DMS 273 (cell line): ENCODE measurements at regions not wholly inside any gene's neighbourhood (a gene's known extent, or its start where the extent isn't known, plus 50 kb on each side); places are given as distances from the start of the nearest gene placed in this dataset.
"Not testable (repeated sequence)": the region's sequence is repeated elsewhere in the genome, so short reads cannot be mapped to it uniquely, and the experiment has no call there.

Source experiments
- DNase-seq: peaks from one replicate; lab custom pipeline; 2025; ENCODE audit not compliant: unreplicated experiment; lab: John Stamatoyannopoulos, UW

DNA sequence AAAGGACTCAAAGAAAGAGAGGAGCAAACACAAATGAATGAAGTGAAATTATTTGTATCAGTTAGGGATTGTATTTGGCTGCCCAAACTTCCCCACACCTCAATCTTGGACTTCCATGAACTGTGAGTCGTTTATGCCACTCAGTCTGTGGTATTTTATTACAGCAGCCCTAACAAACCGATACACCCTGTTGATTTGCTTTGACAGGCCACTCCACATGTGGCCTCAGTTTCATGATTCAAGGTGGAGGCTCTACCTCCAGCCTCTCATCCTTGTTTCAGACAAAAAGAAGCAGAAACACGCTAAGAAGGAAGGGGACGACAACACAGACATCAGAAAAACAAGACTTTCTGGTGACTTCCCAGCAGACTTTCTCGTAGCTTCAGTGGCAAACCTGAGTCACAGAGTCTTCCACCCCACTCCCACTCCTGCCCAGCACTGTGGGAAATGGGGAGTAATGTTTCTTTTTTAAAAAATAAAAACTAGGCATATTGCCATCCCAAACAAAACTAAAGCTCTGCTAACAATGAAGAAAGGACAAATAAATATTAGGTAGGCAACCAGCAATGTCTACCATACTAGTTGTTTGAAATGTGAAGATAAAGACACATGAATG, 52.2 kb upstream of the ABCA1 start:
- no peak for DNase-seq

DNA sequence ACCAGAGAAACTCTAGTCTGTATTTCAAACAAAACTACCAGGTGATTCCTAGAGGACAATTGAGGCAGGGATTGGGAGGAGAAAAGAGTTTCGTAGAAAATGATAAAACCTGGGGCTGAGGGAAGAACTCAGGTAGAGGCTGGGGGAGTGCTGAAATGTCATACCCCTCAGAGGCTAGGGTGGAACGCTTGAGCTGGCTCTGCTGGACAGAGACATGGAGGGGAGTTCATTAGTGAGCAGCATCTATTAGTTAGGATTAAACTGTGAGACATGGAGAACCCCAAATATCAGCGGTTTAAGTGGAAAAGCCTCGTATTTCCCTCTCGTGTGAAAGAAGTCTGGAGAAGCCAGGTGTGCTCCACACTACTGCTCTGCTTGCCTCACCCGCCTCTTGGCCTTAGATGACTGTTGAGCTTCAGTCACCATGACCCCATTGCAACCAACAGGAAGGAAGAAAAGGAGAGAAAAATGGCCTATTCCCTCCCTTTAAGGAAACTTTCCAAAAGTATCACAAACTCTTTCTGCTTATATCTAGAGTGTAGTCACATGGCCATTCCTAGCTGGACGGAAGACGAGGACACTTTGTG, 53.7 kb upstream of the ABCA1 start:
- no peak for DNase-seq

DNA sequence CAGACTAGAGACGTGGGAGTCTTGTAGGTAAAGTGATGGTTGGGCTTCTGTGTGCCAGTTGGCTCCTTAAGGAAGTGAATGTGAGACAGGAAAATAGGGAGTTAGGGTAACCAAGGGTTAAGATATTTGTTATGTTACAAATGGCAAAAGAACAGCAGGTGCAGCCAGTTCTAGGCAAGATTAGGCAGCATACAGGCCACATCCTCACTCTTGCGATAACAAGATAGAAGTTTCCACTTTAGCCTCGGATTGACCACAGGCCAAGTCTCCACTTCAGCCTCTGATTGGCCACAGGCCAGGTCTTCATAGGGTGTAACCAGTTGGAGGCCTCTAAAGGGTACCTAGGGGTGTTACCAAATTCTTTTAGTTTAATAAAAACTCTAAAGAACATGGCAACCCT, 54.6 kb upstream of the ABCA1 start:
- DNase-seq: no peak

DNA sequence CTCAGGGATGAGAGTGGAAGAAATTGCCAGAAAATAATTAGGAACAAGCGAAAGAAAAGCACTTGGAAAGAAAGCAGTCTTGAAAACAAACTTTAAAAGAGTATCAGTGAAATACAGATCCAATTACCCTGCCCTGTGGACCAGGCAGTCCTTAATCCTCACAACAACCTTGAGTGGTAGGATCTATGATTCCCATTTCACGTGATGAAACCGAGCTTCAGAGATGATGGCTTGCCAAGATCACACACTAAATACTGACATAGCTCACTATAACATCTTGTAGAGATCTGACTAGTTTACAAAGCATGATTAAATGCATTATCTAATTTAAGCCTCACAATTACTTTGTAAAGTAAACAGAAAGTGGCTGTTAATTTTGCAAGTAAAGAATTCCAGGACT, 55.5 kb upstream of the ABCA1 start:
- no peak for DNase-seq

DNA sequence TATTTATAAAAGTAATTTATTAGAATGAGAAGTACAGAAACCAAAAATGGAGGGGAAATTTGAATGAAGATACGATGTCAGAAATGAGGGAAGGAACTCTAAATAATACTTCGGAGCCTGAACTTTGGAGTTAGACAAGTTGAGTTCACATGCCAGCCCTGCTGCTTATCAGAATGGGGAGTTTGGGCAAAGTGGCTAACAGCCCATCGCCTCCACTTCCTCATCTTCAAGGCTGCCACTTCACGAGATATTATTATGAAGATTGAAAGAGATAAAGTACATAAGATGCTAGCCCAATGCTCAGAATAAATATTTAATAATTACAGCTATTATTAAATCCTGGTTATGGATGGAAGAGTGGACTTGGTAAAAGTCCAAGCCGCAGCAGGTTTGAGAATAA, 56.2 kb upstream of the ABCA1 start:
- no peak for DNase-seq

DNA sequence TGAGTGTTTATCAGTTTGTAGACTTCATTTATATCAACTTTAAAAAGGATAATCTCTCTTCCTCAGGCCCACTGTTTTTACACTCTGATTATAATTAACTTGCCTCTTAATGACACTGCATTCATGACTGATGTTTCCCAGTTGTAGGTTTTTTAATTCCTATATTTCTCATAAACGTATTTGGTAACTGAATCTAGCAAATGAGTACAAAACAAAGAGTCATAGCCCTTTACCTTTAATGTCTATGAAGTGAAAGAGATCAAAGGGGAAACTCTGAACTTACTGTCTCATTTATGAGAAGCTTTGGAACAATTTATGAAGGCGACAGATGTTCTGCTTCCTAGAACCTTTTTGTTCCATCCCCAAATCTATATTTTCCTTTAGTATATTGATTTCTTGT, 56.6 kb upstream of the ABCA1 start:
- DNase-seq: no peak

DNA sequence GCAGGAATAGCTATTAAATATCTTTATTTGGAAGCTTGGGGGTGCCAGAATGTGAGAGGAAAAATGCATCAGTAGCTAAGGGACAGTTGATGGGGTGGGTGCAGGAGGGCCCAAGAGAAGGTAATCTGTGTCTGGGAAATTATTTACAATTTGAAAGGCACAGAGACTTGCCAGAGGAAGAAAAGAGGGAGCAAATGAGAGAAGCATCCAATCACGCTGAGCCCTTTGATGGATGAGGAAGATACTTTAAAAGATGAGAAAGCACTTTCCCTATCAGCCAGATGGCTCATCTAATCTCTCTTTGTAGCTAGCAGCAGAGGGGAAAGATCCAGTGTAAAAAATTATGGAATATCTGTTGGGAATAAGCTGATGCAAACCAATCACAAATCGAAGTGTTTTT, 57.0 kb upstream of the ABCA1 start:
- peak; percentile 18 for DNase-seq

DNA sequence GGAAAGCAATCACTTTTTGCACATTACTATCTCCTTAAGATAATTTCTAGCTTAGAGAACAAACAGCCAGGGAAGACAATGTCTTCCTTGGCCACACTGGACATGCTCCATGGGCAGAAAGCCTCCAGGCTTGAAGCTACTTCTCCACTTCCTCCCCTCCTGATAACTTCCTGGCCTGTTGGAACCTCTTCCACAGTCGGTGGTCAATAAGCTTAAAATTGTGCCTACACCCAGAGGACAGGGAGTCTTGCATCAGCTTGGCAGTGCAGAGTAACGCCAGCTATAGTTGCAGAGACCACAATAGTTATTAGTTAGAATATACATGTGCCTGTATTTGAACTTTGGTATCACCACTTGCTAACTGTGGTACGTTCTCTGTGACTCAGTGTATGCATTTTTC, 58.1 kb upstream of the ABCA1 start:
- no peak for DNase-seq

DNA sequence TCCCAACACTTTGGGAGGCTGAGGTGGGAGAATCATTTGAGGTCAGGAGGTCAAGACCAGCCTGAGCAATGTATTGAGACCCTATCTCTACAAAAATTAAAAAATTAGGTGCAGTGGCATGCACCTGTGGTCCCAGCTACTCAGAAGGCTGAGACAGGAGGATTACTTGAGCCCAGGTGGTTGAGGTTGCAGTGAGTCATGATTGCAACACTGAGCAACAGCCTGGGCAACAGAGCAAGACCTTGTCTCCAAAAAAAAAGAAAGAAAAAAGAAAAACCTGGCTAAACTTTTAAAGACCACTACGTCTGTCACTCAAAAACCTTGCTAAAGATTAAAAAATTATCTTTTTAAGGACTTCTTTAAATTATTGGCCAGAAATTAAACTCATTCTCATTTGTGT, 59.8 kb upstream of the ABCA1 start:
- no peak for DNase-seq

DNA sequence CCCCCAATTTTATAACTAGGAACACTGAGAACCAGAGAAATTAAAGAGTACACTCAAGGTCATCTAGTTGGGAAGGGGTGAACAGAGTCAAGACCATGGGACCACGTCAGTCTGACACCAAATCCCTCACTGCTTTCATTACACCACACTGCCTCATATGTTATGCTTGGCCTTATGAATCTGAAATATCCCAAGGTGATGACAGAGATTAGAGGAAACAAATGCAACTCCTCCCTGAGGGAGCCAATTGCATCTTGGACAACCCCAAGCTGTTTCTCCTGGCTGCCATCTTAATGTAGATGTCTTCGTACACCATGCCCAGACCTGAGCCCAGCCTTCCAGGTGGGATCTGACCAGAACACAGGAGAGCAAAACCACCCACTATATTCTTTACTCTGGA, 60.6 kb upstream of the ABCA1 start:
- DNase-seq: no peak

DNA sequence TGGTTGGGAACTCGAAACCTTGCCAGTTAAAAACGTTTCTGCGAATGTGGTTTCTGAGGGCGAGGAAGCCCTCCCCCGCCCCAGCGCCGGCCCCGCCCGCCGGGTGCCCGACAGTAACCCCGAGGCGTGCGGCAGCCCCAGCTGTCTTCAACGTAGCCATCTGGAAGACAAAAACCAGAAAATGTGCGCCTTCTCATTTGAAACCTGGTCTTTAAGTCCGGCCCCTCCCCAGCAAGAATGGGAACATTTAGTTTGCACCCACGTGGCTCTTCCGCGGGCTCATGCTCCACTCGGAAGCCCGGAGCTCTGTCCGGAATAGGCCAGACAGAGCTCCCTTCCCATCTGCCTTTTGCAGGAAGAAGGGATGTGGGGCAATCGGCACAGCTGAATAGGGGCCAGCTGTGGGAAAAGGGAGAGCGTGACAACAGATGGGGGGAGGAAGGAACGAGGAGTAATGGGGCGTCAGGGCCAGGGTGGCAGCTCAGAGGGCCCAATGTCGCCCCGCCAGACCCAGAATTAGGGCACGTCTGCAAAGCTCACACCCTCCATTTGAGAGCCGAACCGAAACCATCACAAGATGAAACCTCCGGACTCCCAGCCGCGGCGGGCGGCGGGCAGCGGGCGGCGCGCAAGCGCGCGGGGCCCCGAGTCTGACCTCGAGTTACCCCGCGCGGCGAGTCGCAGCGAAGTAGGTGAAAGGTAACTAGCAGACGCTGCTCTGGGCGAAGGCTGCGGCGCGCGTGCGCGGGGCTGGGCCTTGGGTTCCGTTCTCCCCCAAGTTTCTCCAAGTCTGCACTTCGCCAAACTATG, 63.4 kb upstream of the ABCA1 start:
- peak; percentile 96 for DNase-seq

DNA sequence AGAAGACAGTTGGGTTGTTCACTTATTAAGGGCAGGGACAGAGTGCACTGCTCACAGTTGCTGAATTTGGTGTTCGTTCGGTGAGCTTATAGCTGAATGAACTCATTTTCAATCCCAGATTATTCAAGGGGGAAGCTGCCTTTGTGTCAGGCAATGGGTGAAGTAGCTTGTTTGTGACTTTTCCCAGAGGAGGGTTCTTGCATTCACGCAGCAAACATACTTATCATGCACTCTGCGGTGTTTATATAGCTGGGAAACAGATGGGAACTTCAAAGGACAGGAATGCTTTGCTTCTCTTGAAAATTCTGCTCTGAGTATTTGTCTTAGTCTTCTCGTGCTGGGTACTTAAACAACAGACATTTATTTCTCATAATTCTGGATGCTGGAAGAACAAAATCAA, 64.7 kb upstream of the ABCA1 start:
- DNase-seq: peak; percentile 58

DNA sequence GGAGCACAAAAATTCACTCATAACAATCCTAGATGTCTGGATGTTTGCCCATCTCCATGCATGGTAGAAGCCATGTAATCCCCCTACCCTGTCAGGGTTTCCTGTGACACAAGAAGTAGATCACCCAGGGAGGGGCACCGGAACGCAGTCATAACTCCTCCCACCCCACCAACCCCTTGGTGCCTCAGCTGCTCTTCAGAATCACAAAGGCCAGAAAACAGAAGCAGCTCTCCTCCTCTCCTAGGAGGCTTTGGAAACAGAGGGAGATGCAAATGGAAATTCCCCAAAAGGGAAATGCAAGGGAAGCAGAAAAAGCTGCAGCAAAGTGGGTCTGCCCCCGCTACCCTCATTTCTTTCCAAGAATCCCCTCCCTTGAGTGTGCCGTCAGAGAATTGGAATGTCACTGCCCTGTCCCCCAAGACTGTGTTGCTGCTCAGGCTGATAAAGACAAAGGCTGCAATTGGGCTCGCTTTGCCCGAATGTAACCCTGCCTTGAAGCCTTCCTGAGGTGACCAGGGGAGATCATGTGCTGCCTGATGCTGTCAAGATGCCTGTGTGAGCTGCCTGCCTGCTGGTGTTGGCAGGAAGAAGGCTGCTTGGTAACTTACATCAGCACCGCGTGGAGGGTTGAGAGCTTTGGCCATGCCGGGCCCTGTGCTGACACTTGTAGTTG, 65.5 kb upstream of the ABCA1 start:
- DNase-seq: peak; percentile 48

DNA sequence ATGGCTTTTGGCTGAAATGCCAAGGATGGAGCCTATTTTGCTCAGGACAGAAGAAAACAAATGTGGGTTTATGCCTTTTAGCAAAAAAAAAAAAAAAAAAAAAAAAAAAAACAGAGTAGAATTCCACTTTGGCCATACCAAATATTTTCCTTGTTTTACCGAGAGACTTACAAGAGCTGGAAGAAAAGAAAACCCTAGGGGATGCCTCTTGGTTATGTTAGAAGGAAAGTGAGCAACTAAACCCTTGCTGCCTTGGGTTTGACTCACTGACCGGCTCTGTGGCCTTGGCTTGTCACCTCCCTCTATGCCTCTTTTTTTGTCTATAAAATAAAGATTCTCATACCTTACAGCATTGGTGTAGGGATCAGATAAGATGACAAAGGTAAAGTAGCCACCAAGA, 69.6 kb upstream of the ABCA1 start:
- no peak for DNase-seq

DNA sequence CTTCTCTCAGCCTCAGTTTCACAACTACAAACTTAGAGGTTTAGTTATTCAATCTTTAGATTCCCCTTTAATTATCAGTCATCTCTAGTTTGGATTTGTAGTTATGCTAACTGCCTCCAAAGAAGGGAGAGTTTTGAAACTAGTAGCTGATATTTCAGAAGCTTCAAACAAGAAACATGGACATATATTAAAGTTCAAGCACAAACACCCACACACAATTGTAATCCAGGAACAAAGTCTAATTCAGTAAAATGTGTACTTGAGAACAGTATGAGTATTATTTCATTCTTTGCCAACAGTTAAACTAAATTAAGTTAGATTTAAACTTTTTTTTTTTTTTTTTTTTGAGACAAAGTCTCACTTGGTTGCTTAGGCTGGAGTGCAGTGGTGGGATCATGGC, 71.2 kb upstream of the ABCA1 start:
- no peak for DNase-seq

DNA sequence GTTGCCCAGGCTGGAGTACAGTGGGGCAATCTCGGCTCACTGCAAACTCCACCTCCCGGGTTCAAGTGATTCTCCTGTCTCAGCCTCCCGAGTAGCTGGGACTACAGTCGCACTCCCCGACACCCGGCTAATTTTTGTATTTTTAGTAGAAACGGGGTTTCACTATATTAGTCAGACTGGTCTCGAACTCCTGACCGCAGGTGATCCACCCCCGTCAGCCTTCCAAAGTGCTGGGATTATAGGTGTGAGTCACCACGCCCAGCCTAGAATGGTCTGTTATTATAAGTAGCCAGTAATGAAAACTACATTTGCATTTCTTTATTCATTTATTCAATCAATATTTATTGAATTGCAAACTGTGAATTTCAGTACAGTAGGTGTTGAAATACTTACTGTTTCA, 72.6 kb upstream of the ABCA1 start:
- DNase-seq: not testable (repeated sequence)

DNA sequence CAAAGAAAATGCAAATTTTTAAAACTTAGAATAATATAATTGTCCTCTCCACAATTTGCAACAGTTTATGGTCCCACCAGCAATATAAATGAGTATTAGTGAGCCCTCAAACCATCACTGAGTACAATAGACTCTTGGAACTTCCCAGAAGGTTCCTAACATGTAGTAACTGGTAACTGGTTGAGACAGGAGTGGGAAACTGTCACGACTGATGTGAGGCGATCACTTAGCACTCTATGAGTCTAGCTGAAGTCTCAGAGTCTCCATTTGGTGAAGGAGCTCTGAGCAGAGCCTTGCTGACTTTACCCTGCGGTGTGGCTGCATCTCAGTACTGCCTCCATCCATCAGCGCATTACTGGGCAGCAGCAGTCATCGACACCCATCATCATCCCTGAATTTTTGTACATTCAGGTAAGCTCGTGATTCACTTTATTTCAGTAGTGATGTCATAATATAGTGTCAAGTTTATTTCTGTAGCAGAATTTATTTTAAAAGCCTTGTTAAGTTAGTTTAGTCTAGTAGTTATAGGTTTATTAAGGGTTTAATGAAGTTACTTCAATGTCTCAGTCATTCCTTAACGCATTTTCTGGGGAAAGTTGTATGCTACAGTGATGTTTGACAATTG, 76.6 kb upstream of the ABCA1 start:
- DNase-seq: no peak

DNA sequence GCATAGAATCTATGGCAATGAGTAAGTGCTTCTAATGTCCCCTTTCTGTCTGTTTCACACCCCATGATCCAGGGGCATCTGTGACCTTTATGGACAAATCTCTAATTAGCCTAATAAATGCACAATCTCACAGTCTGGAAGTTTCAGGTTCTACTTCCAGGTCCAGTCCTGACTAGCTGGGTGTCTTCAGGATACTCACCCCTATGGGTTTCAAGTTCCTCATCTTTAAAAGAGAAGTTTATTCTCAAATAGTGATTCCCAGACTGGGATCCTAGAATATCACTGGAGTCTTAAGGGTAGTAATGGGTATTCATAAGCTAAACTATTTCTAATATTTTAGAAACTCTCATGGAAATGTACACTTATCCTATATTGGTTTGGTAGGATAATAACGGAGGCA, 77.2 kb upstream of the ABCA1 start:
- DNase-seq: no peak

DNA sequence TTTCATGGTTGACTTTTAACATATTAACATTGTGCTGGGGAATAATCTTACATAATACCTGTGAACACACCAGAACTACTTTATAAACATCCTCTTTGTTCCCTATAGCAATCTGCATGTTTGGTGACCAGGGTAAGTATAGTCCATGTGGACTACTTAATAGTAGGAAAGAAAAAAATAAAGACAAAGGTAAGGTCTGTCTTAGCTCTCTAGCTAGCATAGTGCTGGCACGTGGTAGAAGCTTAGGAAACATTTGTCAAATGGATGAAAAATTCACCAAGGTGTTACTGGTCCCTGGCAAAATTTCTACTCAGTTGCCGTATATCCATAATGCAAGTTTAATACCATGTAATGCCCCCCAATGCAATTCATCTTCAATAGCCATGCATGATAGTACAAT, 78.6 kb upstream of the ABCA1 start:
- DNase-seq: no peak

DNA sequence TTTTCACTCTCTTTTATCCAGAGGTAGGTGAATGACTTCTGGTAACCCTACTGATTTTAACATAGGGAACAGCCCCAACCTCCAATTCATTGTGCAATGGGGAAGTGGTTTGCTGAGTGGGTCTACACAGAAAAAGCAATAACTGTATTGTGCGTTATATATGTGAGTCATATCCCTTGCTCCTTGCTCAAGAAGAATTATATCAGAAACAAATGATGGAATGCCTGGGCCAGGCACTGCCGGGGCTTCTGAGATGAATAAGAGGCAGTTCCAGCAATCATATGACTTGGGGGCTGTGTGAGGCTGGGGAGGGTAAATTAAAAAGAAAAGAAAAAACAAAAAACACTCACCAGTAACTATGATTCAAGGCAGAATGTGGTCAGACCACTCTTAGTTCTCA, 79.2 kb upstream of the ABCA1 start:
- no peak for DNase-seq

DNA sequence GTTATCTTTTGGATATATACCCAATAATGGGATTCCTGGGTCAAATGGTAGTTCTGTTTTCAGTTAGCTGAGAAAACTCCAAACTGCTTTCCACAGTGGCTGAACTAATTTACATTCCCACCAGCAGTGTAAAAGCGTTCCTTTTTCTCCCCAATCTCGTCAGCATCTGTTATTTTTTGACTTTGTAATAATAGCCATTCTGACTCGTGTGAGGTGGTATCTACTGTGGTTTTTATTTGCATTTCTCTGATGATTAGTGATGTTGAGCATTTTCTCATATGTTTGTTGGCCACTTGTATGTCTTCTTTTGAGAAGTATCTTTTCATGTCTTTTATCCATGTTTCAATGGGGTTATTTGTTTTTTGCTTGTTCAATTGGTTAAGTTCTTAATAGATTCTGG, 82.1 kb upstream of the ABCA1 start:
- DNase-seq: not testable (repeated sequence)

DNA sequence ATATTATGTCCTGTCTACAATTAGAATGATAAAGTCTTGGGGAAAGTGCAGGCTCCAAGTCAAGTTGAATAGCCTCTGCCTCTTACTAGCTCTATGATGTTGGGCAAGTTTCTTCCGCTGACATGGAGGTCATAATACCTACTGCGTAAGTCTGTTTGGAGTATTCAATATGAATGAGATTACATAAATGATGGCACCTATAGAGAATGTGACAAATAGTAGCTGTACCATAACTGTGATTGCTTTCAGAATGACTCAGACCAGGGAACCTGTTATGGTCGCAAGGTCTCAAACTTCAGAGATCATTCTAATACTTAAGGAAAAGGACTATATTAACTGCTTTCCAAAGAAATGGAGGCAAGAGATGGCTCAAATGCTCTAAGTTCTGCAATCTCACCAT, 94.0 kb upstream of the ABCA1 start:
- DNase-seq: no peak
